Loucy (cell line): ENCODE measurements at regions not wholly inside any gene's neighbourhood (a gene's known extent, or its start where the extent isn't known, plus 50 kb on each side); places are given as distances from the start of the nearest gene placed in this dataset.

Source experiments
- H2AFZ ChIP-seq: fragments of 200-600 bp; sonication (generic); 2 replicates; pipeline ENCODE4 v1.6.0; 2016; ENCODE audit warnings: antibody characterized with exemption, mild to moderate bottlenecking, low read length, moderate library complexity
- H3F3A ChIP-seq: fragments of 200-600 bp; 2 replicates; pipeline ENCODE4 v1.6.0; 2016; ENCODE audit warnings: antibody characterized with exemption, low read depth, mild to moderate bottlenecking
- H3K27me3 ChIP-seq: fragments of 200-600 bp; sonication (generic); 2 replicates; pipeline ENCODE4 v1.6.1; 2014; ENCODE audit warnings: low read length, mild to moderate bottlenecking; ENCODE audit not compliant: insufficient read depth, poor library complexity, severe bottlenecking
- H3K36me3 ChIP-seq: fragments of 200-600 bp; sonication (generic); 2 replicates; pipeline ENCODE4 v1.6.1; 2016; ENCODE audit warnings: low read length; ENCODE audit not compliant: insufficient read depth
- H3K4me1 ChIP-seq: fragments of 200-600 bp; sonication (generic); 2 replicates; pipeline ENCODE4 v1.5.1; 2014; ENCODE audit warnings: low read length, mild to moderate bottlenecking; ENCODE audit not compliant: insufficient read depth, poor library complexity, severe bottlenecking
- H3K4me2 ChIP-seq: fragments of 200-600 bp; sonication (generic); 2 replicates; pipeline ENCODE4 v1.6.0; 2014; ENCODE audit warnings: antibody characterized with exemption, low read length, low read depth, mild to moderate bottlenecking; ENCODE audit not compliant: poor library complexity, severe bottlenecking
- H3K4me3 ChIP-seq: fragments of 200-600 bp; sonication (generic); 2 replicates; pipeline ENCODE4 v1.5.1; 2014; ENCODE audit warnings: low read length, mild to moderate bottlenecking, mixed read lengths; ENCODE audit not compliant: poor library complexity, severe bottlenecking
- H3K79me2 ChIP-seq: fragments of 200-600 bp; sonication (generic); 2 replicates; pipeline ENCODE4 v1.6.1; 2014; ENCODE audit warnings: low read length; ENCODE audit not compliant: insufficient read depth
- H3K9ac ChIP-seq: fragments of 200-600 bp; sonication (generic); 2 replicates; pipeline ENCODE4 v1.6.0; 2014; ENCODE audit warnings: mild to moderate bottlenecking, low read depth, low read length, moderate library complexity; ENCODE audit not compliant: poor library complexity, severe bottlenecking
- H3K9me2 ChIP-seq: fragments of 200-600 bp; sonication (generic); replicated peaks from 2 replicates; pipeline ENCODE4 v1.6.1; 2016; ENCODE audit warnings: low read depth, low read length, mixed read lengths
- H3K9me3 ChIP-seq: fragments of 200-600 bp; sonication (generic); 2 replicates; pipeline ENCODE4 v1.6.1; 2014; ENCODE audit warnings: mild to moderate bottlenecking, antibody characterized with exemption, low read length, low read depth; ENCODE audit not compliant: insufficient read depth
- H4K20me1 ChIP-seq: fragments of 200-600 bp; sonication (generic); 2 replicates; pipeline ENCODE4 v1.6.0; 2014; ENCODE audit warnings: antibody characterized with exemption, low read length, mild to moderate bottlenecking; ENCODE audit not compliant: insufficient read depth, poor library complexity, severe bottlenecking
- CTCF ChIP-seq: fragments of 200-600 bp; sonication (generic); conservative IDR thresholded peaks from 2 replicates; pipeline ENCODE4 v1.5.1; 2014; ENCODE audit warnings: mild to moderate bottlenecking, antibody characterized with exemption, low read length
- EZH2phosphoT487 ChIP-seq: fragments of 200-600 bp; IDR thresholded peaks from 2 replicates; pipeline ENCODE4 v1.6.1; 2018; ENCODE audit warnings: antibody characterized with exemption, mild to moderate bottlenecking, moderate library complexity, borderline replicate concordance

GRCh38 chr5:122705851-122706250 is 69.0 kb upstream of the SNX2 start:
- no peaks in the 10 kb centered on the region for H4K20me1 ChIP-seq
- no peak for TF ChIP-seq EZH2phosphoT487

DNA sequence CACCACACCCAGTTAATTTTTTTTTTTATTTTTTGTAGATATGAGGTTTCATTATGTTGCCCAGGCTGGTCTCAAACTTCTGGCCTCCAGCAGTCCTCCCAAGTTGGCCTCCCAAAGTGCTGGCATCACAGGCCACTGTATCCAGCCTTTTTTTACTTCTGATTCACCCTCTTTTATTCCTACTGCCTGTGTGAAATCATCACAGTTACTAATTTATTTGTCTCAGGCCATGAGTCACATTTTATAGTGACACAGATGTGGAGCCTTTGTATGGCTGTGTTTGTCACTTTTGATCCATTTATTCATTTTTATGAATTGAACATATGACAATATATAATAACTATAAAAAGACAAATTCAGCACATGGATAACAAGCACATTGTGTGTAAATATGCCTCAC is 67.1 kb upstream of the SNX2 start:
- H3K4me2 ChIP-seq, result no peak overlapping the region
- no peaks in the 10 kb centered on the region for H3F3A ChIP-seq
- no peaks in the 10 kb centered on the region for H3K27me3 ChIP-seq
- no peaks in the 10 kb centered on the region for H3K36me3 ChIP-seq
- no peak overlapping the region for H2AFZ ChIP-seq
- no peaks in the 10 kb centered on the region for H3K9me2 ChIP-seq
- TF ChIP-seq EZH2phosphoT487, result no peak
- TF ChIP-seq CTCF, result no peak
- H4K20me1 ChIP-seq, result no peaks in the 10 kb centered on the region
- H3K9ac ChIP-seq, result no peak overlapping the region
- H3K4me1 ChIP-seq, result no peaks in the 10 kb centered on the region
- no peak overlapping the region for H3K4me3 ChIP-seq
- H3K79me2 ChIP-seq, result no peaks in the 10 kb centered on the region
- H3K9me3 ChIP-seq, result no peaks in the 10 kb centered on the region

More at GRCh38 chr5:122705851-122706250, 69.0 kb upstream of the SNX2 start:
- H3K9ac ChIP-seq, result no peak overlapping the region
- H3K4me1 ChIP-seq, result no peaks in the 10 kb centered on the region
- H2AFZ ChIP-seq, result no peak overlapping the region
- no peak overlapping the region for H3K4me2 ChIP-seq
- H3K9me3 ChIP-seq, result no peaks in the 10 kb centered on the region
- no peaks in the 10 kb centered on the region for H3K27me3 ChIP-seq
- no peaks in the 10 kb centered on the region for H3K79me2 ChIP-seq
- no peaks in the 10 kb centered on the region for H3K9me2 ChIP-seq
- H3K4me3 ChIP-seq, result no peak overlapping the region
- no peaks in the 10 kb centered on the region for H3F3A ChIP-seq
- no peaks in the 10 kb centered on the region for H3K36me3 ChIP-seq

GRCh38 chr5:122713041-122713440 is 61.8 kb upstream of the SNX2 start:
- Histone ChIP-seq H3K27me3 (no peaks in the 10 kb centered on the region), H3F3A (no peaks in the 10 kb centered on the region), H3K4me2 (no peak overlapping the region), H3K4me3 (no peak overlapping the region), H3K36me3 (no peaks in the 10 kb centered on the region), H4K20me1 (no peaks in the 10 kb centered on the region), H3K9ac (no peak overlapping the region), H2AFZ (no peak overlapping the region), H3K4me1 (no peaks in the 10 kb centered on the region), H3K9me2 (no peaks in the 10 kb centered on the region), H3K9me3 (no peaks in the 10 kb centered on the region), H3K79me2 (no peaks in the 10 kb centered on the region)
- TF ChIP-seq CTCF, result no peak

GRCh38 chr5:122715095-122715494 is 59.8 kb upstream of the SNX2 start:
- no peaks in the 10 kb centered on the region for H3K79me2 ChIP-seq
- no peak overlapping the region for H2AFZ ChIP-seq
- H4K20me1 ChIP-seq, result no peaks in the 10 kb centered on the region
- no peaks in the 10 kb centered on the region for H3F3A ChIP-seq
- H3K36me3 ChIP-seq, result no peaks in the 10 kb centered on the region
- no peak overlapping the region for H3K9ac ChIP-seq
- H3K4me1 ChIP-seq, result no peaks in the 10 kb centered on the region
- no peak overlapping the region for H3K4me2 ChIP-seq
- no peaks in the 10 kb centered on the region for H3K27me3 ChIP-seq
- TF ChIP-seq EZH2phosphoT487 (no peak), CTCF (no peak)
- no peaks in the 10 kb centered on the region for H3K9me3 ChIP-seq
- H3K4me3 ChIP-seq, result no peak overlapping the region
- no peaks in the 10 kb centered on the region for H3K9me2 ChIP-seq
